Neutrophil (primary cell): ENCODE measurements at regions not wholly inside any gene's neighbourhood (a gene's known extent, or its start where the extent isn't known, plus 50 kb on each side); places are given as distances from the start of the nearest gene placed in this dataset.

Source experiments
- H3K27ac ChIP-seq: fragments of 200-600 bp; sonication (generic); 2 replicates; pipeline ENCODE4 v1.5.1; 2016; ENCODE audit warnings: mild to moderate bottlenecking, moderate library complexity
- H3K27me3 ChIP-seq: fragments of 200-600 bp; sonication (generic); 2 replicates; pipeline ENCODE4 v1.6.0; 2016; ENCODE audit warnings: mild to moderate bottlenecking
- H3K36me3 ChIP-seq: fragments of 200-600 bp; sonication (generic); 2 replicates; pipeline ENCODE4 v1.5.1; 2017
- H3K4me1 ChIP-seq, 2 experiments: fragments of 200-600 bp in 1 of 2; sonication (generic) in 1 of 2; 1 replicate in 1 of 2; 2 replicates in 1 of 2; pipeline versions ENCODE4 v1.5.1 to v1.6.1; 2013 to 2016; ENCODE audit warnings: low read depth in 1 of 2, low read length in 1 of 2, mild to moderate bottlenecking in 1 of 2, moderate library complexity in 1 of 2; ENCODE audit not compliant: control insufficient read depth in 1 of 2, insufficient read depth in 1 of 2
- H3K4me3 ChIP-seq, 2 experiments: fragments of 200-600 bp in 1 of 2; sonication (generic) in 1 of 2; 1 replicate in 1 of 2; 2 replicates in 1 of 2; pipeline ENCODE4 v1.5.1; 2013 to 2016; ENCODE audit warnings: low read depth in 1 of 2, low read length in 1 of 2, mild to moderate bottlenecking in 1 of 2, moderate library complexity in 1 of 2
- H3K9me3 ChIP-seq: fragments of 200-600 bp; sonication (generic); 2 replicates; pipeline ENCODE4 v1.5.1; 2016
- TF ChIP-seq, protein P1 (sequence below): fragments of 200-600 bp; sonication (generic); IDR thresholded peaks from 2 replicates; pipeline ENCODE4 v1.5.1; 2016; ENCODE audit warnings: antibody characterized with exemption

DNA sequence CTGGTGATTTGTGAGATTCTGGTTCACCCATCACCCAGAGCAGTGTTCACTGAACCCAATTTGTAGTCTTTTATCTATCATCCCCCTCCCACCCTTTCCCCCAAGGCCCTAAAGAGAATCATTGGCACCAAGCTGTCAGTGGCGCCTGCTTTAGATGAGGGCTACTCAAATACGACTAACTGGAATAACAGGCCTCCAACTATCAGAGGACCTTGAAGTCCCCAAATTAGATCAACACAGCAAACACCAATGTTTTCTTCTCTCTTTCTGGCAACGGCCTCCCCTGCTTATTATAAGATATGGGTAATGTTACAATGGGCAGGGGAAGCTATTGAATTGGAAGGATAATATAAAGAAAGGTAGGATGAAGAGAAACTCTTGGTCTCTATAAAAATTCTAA is 232.3 kb downstream of the SCG2 start:
- H3K4me1 ChIP-seq = no peaks in the 10 kb centered on the region
- H3K9me3 ChIP-seq = no peaks in the 10 kb centered on the region
- no peaks in the 10 kb centered on the region for H3K27me3 ChIP-seq
- no peak overlapping the region for H3K27ac ChIP-seq
- no peaks in the 10 kb centered on the region for H3K36me3 ChIP-seq
- TF ChIP-seq, protein P1, sequence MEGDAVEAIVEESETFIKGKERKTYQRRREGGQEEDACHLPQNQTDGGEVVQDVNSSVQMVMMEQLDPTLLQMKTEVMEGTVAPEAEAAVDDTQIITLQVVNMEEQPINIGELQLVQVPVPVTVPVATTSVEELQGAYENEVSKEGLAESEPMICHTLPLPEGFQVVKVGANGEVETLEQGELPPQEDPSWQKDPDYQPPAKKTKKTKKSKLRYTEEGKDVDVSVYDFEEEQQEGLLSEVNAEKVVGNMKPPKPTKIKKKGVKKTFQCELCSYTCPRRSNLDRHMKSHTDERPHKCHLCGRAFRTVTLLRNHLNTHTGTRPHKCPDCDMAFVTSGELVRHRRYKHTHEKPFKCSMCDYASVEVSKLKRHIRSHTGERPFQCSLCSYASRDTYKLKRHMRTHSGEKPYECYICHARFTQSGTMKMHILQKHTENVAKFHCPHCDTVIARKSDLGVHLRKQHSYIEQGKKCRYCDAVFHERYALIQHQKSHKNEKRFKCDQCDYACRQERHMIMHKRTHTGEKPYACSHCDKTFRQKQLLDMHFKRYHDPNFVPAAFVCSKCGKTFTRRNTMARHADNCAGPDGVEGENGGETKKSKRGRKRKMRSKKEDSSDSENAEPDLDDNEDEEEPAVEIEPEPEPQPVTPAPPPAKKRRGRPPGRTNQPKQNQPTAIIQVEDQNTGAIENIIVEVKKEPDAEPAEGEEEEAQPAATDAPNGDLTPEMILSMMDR = no peak
- H3K4me3 ChIP-seq = no peak overlapping the region

DNA sequence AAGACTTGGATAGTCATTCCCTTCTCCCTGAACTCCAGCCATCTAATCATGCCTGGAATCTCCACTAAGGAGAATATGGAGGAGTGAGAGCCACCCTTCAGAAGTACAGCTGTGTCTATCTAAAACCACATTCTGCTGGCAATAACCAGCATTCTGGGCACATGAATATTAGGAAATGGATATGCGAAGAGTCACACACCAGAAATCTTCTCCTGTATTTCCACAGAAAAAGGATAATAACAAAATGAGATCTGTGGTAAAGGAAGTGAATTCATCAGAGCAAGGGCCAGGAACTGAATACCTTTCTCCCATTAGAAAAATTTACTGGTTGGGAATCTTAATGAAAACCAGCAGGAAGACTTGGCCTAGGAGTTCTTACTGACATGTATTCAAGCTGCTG is 218.8 kb downstream of the SCG2 start:
- H3K27me3 ChIP-seq = no peaks in the 10 kb centered on the region
- no peak overlapping the region for H3K27ac ChIP-seq
- TF ChIP-seq, protein P1 = no peak
- no peaks in the 10 kb centered on the region for H3K9me3 ChIP-seq
- H3K4me1 ChIP-seq = no peaks in the 10 kb centered on the region
- no peak overlapping the region for H3K4me3 ChIP-seq
- no peaks in the 10 kb centered on the region for H3K36me3 ChIP-seq

DNA sequence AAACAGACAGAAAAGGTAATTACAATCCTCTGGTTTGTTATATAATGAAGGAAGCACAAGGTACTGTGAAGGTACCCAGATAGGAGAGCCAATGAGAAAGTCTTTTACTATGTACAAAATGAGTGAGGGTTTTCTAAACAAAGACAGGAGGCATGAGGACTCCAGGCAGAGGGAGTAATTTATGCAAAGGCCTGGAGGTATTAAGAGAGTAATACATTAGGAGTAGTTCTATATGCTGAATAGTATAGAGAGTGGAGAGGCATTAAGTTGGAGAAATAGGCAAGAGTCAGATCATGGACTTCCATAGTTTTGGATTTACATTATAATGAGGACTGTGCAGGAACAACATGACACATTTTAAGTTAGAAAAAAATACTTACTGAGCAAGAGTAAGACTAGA is 216.0 kb downstream of the SCG2 start:
- no peak overlapping the region for H3K27ac ChIP-seq
- H3K9me3 ChIP-seq = no peaks in the 10 kb centered on the region
- no peak overlapping the region for H3K4me3 ChIP-seq
- no peaks in the 10 kb centered on the region for H3K4me1 ChIP-seq
- H3K36me3 ChIP-seq = no peaks in the 10 kb centered on the region
- TF ChIP-seq, protein P1 = no peak
- no peaks in the 10 kb centered on the region for H3K27me3 ChIP-seq

DNA sequence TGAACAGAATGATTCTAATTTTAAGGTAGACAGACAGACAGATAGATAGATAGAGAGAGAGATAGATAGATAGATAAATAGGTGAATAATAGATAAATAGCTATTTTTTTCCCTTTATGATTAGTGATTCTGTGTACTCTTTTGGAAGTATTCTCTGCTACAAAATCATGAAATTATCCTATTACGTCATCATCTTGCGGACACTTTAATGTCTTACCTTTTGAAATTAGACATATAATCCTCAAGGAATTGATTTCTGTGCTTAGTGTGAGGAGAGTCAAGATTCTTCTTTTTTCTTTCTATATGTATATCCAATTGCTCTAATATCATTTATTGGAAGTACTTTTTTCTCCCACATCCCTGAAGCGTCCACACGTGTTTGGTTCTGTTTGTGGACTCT is 215.2 kb downstream of the SCG2 start:
- H3K9me3 ChIP-seq = no peaks in the 10 kb centered on the region
- no peaks in the 10 kb centered on the region for H3K4me1 ChIP-seq
- no peaks in the 10 kb centered on the region for H3K36me3 ChIP-seq
- no peaks in the 10 kb centered on the region for H3K27me3 ChIP-seq
- no peak overlapping the region for H3K4me3 ChIP-seq
- no peak overlapping the region for H3K27ac ChIP-seq
- TF ChIP-seq, protein P1 = no peak

DNA sequence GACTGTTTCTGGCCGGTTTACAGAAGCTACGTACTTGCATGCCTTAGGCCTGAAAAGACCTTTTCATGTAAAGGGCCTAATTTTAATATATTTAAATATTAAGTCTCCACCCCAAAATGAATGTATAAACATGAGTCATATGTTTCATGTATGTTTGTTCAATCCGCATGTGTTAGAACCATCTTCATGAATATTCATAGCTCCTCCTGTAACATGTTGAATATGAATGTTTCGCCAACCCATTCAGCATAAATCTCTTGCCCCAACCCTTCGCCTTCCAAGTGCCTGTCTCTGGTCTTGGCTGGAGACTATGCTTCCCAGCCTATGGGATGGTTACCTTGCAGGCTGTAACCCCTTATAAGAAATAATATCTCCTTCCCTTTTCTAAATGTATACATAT is 212.5 kb downstream of the SCG2 start:
- Histone ChIP-seq H3K4me1 (no peaks in the 10 kb centered on the region), H3K9me3 (no peaks in the 10 kb centered on the region), H3K27ac (no peak overlapping the region), H3K27me3 (no peaks in the 10 kb centered on the region), H3K36me3 (no peaks in the 10 kb centered on the region), H3K4me3 (no peak overlapping the region)
- TF ChIP-seq, protein P1 = no peak

DNA sequence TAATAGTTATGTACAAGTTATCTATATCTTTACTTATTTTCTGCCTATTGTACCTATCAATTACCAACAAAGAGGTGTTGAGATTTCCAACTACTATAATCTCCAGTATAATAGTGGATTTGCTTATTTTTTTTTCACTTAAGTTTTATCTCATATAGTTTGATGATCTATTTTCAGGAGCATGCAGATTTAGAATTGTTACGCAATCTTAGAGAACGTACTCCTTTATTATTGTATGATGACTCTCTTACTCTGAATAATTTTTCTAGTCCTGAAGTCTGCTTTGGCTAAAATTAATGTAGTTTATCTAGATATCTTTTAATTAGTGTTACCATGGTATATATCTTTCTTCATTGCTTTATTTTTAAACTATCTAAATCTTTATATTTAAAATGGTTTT is 205.2 kb downstream of the SCG2 start:
- Histone ChIP-seq H3K27ac (no peak overlapping the region), H3K36me3 (no peaks in the 10 kb centered on the region), H3K4me1 (no peaks in the 10 kb centered on the region), H3K4me3 (no peak overlapping the region), H3K27me3 (no peaks in the 10 kb centered on the region), H3K9me3 (no peaks in the 10 kb centered on the region)
- TF ChIP-seq, protein P1 = no peak
